ENCODE measurements at regions not wholly inside any gene's neighbourhood (a gene's known extent, or its start where the extent isn't known, plus 50 kb on each side); places are given as distances from the start of the nearest gene placed in this dataset.

DNA sequence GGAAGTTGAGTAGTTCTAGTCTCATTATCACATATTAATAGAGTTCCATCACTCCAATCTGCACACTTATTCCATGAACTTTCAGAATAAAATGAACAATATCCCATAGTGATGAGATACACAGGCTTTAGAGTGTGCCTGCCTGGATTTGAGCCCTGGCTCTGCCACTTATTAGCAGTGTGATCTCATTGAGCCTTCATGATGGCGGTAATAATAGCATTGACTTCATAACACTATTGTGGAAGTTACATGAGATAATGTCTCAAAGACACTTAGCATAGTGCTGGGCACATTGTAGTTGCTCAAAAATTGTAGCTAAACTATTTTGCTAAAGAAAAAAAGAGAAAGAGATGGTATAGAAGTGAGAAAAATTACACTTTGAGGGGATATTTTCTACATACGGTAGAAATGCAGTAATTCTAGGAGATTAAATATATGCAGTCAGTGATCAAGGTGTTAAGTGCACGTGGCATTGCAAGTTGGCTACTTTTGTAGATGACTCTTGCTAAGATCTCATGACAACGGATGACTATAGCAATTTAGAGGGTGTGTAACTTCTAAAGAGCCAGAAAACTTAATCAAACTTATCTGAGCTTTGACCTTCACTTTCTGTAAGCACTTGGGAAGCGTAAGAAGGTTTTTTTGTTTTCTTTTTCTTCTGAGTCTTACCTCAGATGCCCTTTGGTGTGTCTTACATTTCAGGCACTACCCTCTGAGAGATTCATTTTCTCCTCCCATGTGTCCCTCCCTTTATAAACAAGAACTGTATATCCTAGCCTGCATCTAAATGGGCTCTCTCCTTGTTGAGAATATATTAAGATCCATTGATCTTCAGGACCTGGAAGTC is 380.6 kb upstream of the NR3C2 start:
- H3K4me1 ChIP-seq (ENCODE audit: insufficient read depth, insufficient read length): no peaks in the 10 kb centered on the region
- DNase-seq (ENCODE audit: low read depth, low spot score): no peak
- no peak overlapping the region for H3K4me3 ChIP-seq (ENCODE audit: insufficient read length, low read depth)
- H3K9me3 ChIP-seq (ENCODE audit: insufficient read depth, low read length): no peaks in the 10 kb centered on the region
- TF ChIP-seq SUZ12 (IDR thresholded peaks at IDR 0.05; ENCODE audit: extremely low read depth, insufficient read depth, insufficient read length) (no peak), ZNF274 (IDR thresholded peaks at IDR 0.05; ENCODE audit: low read depth, low read length) (no peak), YY1 (IDR thresholded peaks at IDR 0.05; ENCODE audit: insufficient read depth, insufficient read length) (no peak)
- H3K36me3 ChIP-seq (ENCODE audit: insufficient read depth, insufficient read length, low read length): no peaks in the 10 kb centered on the region
- H3K27me3 ChIP-seq (ENCODE audit: insufficient read depth, insufficient read length): no peaks in the 10 kb centered on the region
- no peak overlapping the region for H3K9ac ChIP-seq (ENCODE audit: insufficient read length, low read depth)

DNA sequence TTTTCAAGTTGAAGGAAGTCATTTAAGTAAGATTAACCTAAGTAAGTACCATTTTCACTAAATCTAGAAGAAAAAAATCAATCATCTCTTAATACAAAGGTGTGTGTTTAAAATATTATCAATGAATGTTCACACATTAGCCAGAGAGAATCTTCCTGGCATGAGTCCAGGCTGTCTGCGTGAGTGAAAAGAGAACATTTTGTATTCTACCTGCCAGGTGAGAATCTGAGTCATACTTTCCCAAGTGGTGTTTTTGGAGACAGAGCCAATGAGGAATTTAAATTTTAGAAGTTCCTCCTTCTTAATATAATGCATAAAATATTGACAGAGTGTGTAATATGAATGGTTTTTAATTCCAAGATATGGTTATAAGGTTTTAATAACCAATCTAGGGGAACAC is 371.8 kb upstream of the NR3C2 start:
- H3K27me3 ChIP-seq (ENCODE audit: insufficient read depth, insufficient read length): no peaks in the 10 kb centered on the region
- TF ChIP-seq SUZ12 (IDR thresholded peaks at IDR 0.05; ENCODE audit: extremely low read depth, insufficient read depth, insufficient read length) (no peak), ZNF274 (IDR thresholded peaks at IDR 0.05; ENCODE audit: low read depth, low read length) (no peak), YY1 (IDR thresholded peaks at IDR 0.05; ENCODE audit: insufficient read depth, insufficient read length) (no peak)
- H3K9ac ChIP-seq (ENCODE audit: insufficient read length, low read depth): no peak overlapping the region

DNA sequence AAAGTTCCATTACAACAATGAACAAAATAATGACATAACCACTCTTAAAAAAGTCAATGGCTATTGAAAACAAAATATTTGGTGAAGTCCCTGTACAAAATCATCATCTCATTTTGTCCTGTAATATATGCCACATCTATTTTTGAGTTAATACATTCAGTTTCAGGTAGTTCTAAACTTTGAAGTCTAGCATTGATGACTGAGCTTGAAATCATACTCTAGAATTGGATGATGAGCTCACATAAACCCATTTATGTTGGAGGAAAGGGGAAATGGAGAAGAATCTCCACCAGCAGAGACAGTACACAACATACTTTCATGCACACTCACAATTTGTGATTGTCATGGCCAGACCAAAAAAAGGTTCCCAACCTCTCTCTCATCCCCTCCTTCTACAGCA is 371.1 kb upstream of the NR3C2 start:
- H3K36me3 ChIP-seq (ENCODE audit: insufficient read depth, insufficient read length, low read length): no peaks in the 10 kb centered on the region
- no peaks in the 10 kb centered on the region for H3K27me3 ChIP-seq (ENCODE audit: insufficient read depth, insufficient read length)
- H3K4me3 ChIP-seq (ENCODE audit: insufficient read length, low read depth): no peak overlapping the region
- no peak overlapping the region for H3K9ac ChIP-seq (ENCODE audit: insufficient read length, low read depth)
- H3K4me1 ChIP-seq (ENCODE audit: insufficient read depth, insufficient read length): no peaks in the 10 kb centered on the region
- TF ChIP-seq YY1 (IDR thresholded peaks at IDR 0.05; ENCODE audit: insufficient read depth, insufficient read length) (no peak), ZNF274 (IDR thresholded peaks at IDR 0.05; ENCODE audit: low read depth, low read length) (no peak), SUZ12 (IDR thresholded peaks at IDR 0.05; ENCODE audit: extremely low read depth, insufficient read depth, insufficient read length) (no peak)
- no peaks in the 10 kb centered on the region for H3K9me3 ChIP-seq (ENCODE audit: insufficient read depth, low read length)
- no peak for DNase-seq (ENCODE audit: low read depth, low spot score)

More for the DNA sequence above, 371.8 kb upstream of the NR3C2 start:
- Histone ChIP-seq H3K4me3 (ENCODE audit: insufficient read length, low read depth) (no peak overlapping the region), H3K4me1 (ENCODE audit: insufficient read depth, insufficient read length) (no peaks in the 10 kb centered on the region), H3K9me3 (ENCODE audit: insufficient read depth, low read length) (no peaks in the 10 kb centered on the region), H3K36me3 (ENCODE audit: insufficient read depth, insufficient read length, low read length) (no peaks in the 10 kb centered on the region)
- no peak for DNase-seq (ENCODE audit: low read depth, low spot score)

DNA sequence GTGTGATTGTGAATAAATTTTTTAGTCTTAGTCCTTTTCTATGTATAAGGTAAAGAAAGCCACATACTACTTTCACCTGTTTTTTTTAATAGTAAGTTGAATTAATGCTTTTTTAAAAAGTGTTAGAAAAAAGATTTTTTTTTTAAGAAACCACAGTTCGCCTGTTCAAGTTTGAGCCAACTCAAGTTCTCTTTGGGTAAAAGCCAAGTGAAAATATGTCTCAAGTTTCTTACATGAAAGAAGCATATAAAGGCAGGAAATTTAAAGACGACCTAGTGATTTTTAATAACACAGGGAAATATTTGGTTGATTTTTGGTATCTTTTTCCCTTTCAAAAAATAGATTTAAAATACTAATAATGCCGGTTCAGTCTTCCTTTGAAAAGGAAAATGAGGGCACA is 369.9 kb upstream of the NR3C2 start:
- no peak overlapping the region for H3K9ac ChIP-seq (ENCODE audit: insufficient read length, low read depth)
- no peaks in the 10 kb centered on the region for H3K27me3 ChIP-seq (ENCODE audit: insufficient read depth, insufficient read length)
- H3K9me3 ChIP-seq (ENCODE audit: insufficient read depth, low read length): no peaks in the 10 kb centered on the region
- H3K36me3 ChIP-seq (ENCODE audit: insufficient read depth, insufficient read length, low read length): no peaks in the 10 kb centered on the region
- DNase-seq (ENCODE audit: low read depth, low spot score): no peak
- no peak for TF ChIP-seq SUZ12 (IDR thresholded peaks at IDR 0.05; ENCODE audit: extremely low read depth, insufficient read depth, insufficient read length)
- no peaks in the 10 kb centered on the region for H3K4me1 ChIP-seq (ENCODE audit: insufficient read depth, insufficient read length)
- no peak overlapping the region for H3K4me3 ChIP-seq (ENCODE audit: insufficient read length, low read depth)

DNA sequence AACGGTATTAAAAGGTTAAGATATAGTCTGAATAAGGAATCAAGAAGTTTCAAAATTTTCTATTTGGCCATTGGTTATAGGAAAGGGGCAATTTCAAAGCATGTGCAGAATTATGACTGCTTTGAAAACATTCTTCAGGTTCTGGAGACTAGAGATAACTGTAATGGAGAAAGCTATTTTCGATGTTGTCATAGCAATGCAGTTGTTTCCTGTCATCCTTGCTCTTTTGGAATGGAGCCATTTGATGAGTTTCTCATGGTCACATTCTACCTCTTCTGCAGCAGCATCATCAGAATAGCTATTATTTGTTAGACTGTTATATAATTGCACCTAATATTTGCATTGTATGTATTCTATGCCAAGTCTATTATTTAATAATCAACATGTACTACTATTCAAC is 368.2 kb upstream of the NR3C2 start:
- no peak for TF ChIP-seq ZNF274 (IDR thresholded peaks at IDR 0.05; ENCODE audit: low read depth, low read length)
- no peak for TF ChIP-seq YY1 (IDR thresholded peaks at IDR 0.05; ENCODE audit: insufficient read depth, insufficient read length)
- no peak for TF ChIP-seq SUZ12 (IDR thresholded peaks at IDR 0.05; ENCODE audit: extremely low read depth, insufficient read depth, insufficient read length)
- Histone ChIP-seq H3K27me3 (ENCODE audit: insufficient read depth, insufficient read length) (no peaks in the 10 kb centered on the region), H3K4me3 (ENCODE audit: insufficient read length, low read depth) (no peak overlapping the region), H3K36me3 (ENCODE audit: insufficient read depth, insufficient read length, low read length) (no peaks in the 10 kb centered on the region), H3K9ac (ENCODE audit: insufficient read length, low read depth) (no peak overlapping the region), H3K4me1 (ENCODE audit: insufficient read depth, insufficient read length) (no peaks in the 10 kb centered on the region), H3K9me3 (ENCODE audit: insufficient read depth, low read length) (0 out of 2 replicates have a peak, but pooled peaks cover 1% of the 10 kb centered on the region)
- no peak for DNase-seq (ENCODE audit: low read depth, low spot score)

DNA sequence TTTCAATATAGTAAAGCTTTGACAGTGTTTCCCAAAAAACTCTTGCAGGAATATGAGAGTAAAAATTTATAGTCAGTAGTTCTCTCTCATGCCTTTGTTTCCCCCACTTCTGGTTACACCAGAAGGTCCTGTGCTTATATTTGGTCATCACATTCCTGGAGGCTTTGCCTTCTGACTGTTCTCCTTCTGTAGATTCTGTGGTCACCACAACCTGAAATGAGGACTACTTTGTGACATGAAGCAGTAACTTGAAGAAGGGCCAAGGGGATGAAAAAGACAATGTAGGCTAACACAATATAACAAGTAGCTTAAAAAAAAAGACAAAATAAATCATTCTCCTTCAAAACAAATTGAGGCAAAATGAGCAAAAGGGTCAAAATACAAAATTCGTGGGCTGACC is 366.2 kb upstream of the NR3C2 start:
- no peaks in the 10 kb centered on the region for H3K36me3 ChIP-seq (ENCODE audit: insufficient read depth, insufficient read length, low read length)
- H3K9me3 ChIP-seq (ENCODE audit: insufficient read depth, low read length): 0 out of 2 replicates have a peak, but pooled peaks cover 4% of the 10 kb centered on the region
- DNase-seq (ENCODE audit: low read depth, low spot score): no peak
- TF ChIP-seq ZNF274 (IDR thresholded peaks at IDR 0.05; ENCODE audit: low read depth, low read length) (no peak), SUZ12 (IDR thresholded peaks at IDR 0.05; ENCODE audit: extremely low read depth, insufficient read depth, insufficient read length) (no peak), YY1 (IDR thresholded peaks at IDR 0.05; ENCODE audit: insufficient read depth, insufficient read length) (no peak)
- H3K27me3 ChIP-seq (ENCODE audit: insufficient read depth, insufficient read length): no peaks in the 10 kb centered on the region
- H3K4me3 ChIP-seq (ENCODE audit: insufficient read length, low read depth): no peak overlapping the region
- H3K9ac ChIP-seq (ENCODE audit: insufficient read length, low read depth): no peak overlapping the region
- H3K4me1 ChIP-seq (ENCODE audit: insufficient read depth, insufficient read length): no peaks in the 10 kb centered on the region

DNA sequence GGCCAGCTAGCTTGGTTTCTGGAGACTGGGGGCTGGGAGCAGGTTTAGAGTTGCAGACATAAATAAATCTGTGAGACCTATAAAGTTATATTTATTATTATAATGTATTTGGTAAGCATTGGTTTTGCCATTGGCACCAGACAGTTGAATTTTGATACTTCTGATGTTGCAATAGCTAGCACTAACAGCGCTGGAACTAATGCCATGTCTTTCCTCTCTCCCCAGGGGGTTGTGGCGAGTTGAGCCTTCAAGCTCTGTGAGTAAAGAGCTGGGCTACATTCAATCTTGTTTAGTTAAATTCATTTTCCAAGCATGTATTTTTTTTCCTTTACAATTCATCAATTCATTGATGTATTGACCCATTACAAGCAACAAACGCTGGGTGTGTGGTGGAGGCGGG is 358.7 kb upstream of the NR3C2 start:
- TF ChIP-seq YY1 (IDR thresholded peaks at IDR 0.05; ENCODE audit: insufficient read depth, insufficient read length): no peak
- TF ChIP-seq ZNF274 (IDR thresholded peaks at IDR 0.05; ENCODE audit: low read depth, low read length): no peak
- 0 out of 2 replicates have a peak, but pooled peaks cover 4% of the 10 kb centered on the region for H3K9me3 ChIP-seq (ENCODE audit: insufficient read depth, low read length)
- no peaks in the 10 kb centered on the region for H3K36me3 ChIP-seq (ENCODE audit: insufficient read depth, insufficient read length, low read length)
- H3K9ac ChIP-seq (ENCODE audit: insufficient read length, low read depth): no peak overlapping the region
- DNase-seq (ENCODE audit: low read depth, low spot score): no peak
- no peaks in the 10 kb centered on the region for H3K4me1 ChIP-seq (ENCODE audit: insufficient read depth, insufficient read length)
- H3K4me3 ChIP-seq (ENCODE audit: insufficient read length, low read depth): no peak overlapping the region
- no peaks in the 10 kb centered on the region for H3K27me3 ChIP-seq (ENCODE audit: insufficient read depth, insufficient read length)

Data from NT2/D1 (cell line).